ENCODE measurements at regions not wholly inside any gene's neighbourhood (a gene's known extent, or its start where the extent isn't known, plus 50 kb on each side); places are given as distances from the start of the nearest gene placed in this dataset.
A peak's percentile ranks its signal among the peaks of the same experiment; 100 is the strongest.

- H3K4me3 ChIP-seq (ENCODE audit: low read length), result no peak overlapping the region
- peaks cover 8% of the 10 kb centered on the region for H3K4me1 ChIP-seq (ENCODE audit: insufficient read depth, low read length)
- H2AFZ ChIP-seq (ENCODE audit: low read depth, low read length), result no peak overlapping the region
Measured at GRCh38 chr15:95127356-95127755, 896.0 kb downstream of the MCTP2 start.

DNA sequence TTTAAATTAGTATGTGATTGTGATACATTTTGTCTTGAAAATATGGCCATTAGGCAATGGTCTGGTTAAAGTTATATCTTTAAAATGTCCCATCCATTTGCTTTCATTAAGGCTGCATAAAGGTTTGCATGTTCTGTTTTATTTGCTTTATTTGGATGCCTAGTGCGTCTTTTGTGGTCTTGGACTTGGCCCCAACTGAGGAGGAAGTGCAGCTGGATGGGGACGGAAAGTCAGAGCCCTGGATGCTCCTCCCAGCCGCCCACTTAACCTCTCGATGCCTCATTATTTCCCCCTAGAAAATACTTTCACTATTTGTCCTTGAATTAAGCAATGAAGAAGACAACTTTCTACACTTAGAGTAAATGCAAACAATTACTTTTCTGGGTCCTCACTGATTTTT is 898.2 kb downstream of the MCTP2 start:
- Histone ChIP-seq H3K9me3 (ENCODE audit: low read length) (no peaks in the 10 kb centered on the region), H2AFZ (ENCODE audit: low read depth, low read length) (no peak overlapping the region), H3K4me1 (ENCODE audit: insufficient read depth, low read length) (peaks cover 8% of the 10 kb centered on the region), H3K4me3 (ENCODE audit: low read length) (no peak overlapping the region), H3K27me3 (ENCODE audit: insufficient read depth, low read length) (no peaks in the 10 kb centered on the region), H3K36me3 (ENCODE audit: insufficient read depth, low read length) (no peaks in the 10 kb centered on the region)

More at GRCh38 chr15:95127356-95127755, 896.0 kb downstream of the MCTP2 start:
- Histone ChIP-seq H3K9me3 (ENCODE audit: low read length) (no peaks in the 10 kb centered on the region), H3K36me3 (ENCODE audit: insufficient read depth, low read length) (no peaks in the 10 kb centered on the region), H3K27me3 (ENCODE audit: insufficient read depth, low read length) (no peaks in the 10 kb centered on the region)

GRCh38 chr15:95131131-95131556 is 899.8 kb downstream of the MCTP2 start:
- no peaks in the 10 kb centered on the region for H3K27me3 ChIP-seq (ENCODE audit: insufficient read depth, low read length)
- H3K4me1 ChIP-seq (ENCODE audit: insufficient read depth, low read length), result peaks cover 8% of the 10 kb centered on the region
- no peaks in the 10 kb centered on the region for H3K9me3 ChIP-seq (ENCODE audit: low read length)
- no peaks in the 10 kb centered on the region for H3K36me3 ChIP-seq (ENCODE audit: insufficient read depth, low read length)
- peak overlapping the region; percentile 83 for H2AFZ ChIP-seq (ENCODE audit: low read depth, low read length)
- H3K4me3 ChIP-seq (ENCODE audit: low read length), result no peak overlapping the region

GRCh38 chr15:95132774-95133173 is 901.4 kb downstream of the MCTP2 start:
- H3K9me3 ChIP-seq (ENCODE audit: low read length), result no peaks in the 10 kb centered on the region
- no peak overlapping the region for H2AFZ ChIP-seq (ENCODE audit: low read depth, low read length)
- no peaks in the 10 kb centered on the region for H3K36me3 ChIP-seq (ENCODE audit: insufficient read depth, low read length)
- peaks cover 8% of the 10 kb centered on the region for H3K4me1 ChIP-seq (ENCODE audit: insufficient read depth, low read length)
- no peak overlapping the region for H3K4me3 ChIP-seq (ENCODE audit: low read length)
- H3K27me3 ChIP-seq (ENCODE audit: insufficient read depth, low read length), result no peaks in the 10 kb centered on the region

- peaks cover 8% of the 10 kb centered on the region for H3K4me1 ChIP-seq (ENCODE audit: insufficient read depth, low read length)
- no peak overlapping the region for H2AFZ ChIP-seq (ENCODE audit: low read depth, low read length)
- H3K27me3 ChIP-seq (ENCODE audit: insufficient read depth, low read length), result no peaks in the 10 kb centered on the region
- no peaks in the 10 kb centered on the region for H3K9me3 ChIP-seq (ENCODE audit: low read length)
- no peaks in the 10 kb centered on the region for H3K36me3 ChIP-seq (ENCODE audit: insufficient read depth, low read length)
- H3K4me3 ChIP-seq (ENCODE audit: low read length), result no peak overlapping the region
Measured at GRCh38 chr15:95134431-95135110, 903.2 kb downstream of the MCTP2 start.

- no peaks in the 10 kb centered on the region for H3K4me1 ChIP-seq (ENCODE audit: insufficient read depth, low read length)
- H3K9me3 ChIP-seq (ENCODE audit: low read length), result no peaks in the 10 kb centered on the region
- no peak overlapping the region for H2AFZ ChIP-seq (ENCODE audit: low read depth, low read length)
- no peak overlapping the region for H3K4me3 ChIP-seq (ENCODE audit: low read length)
- H3K27me3 ChIP-seq (ENCODE audit: insufficient read depth, low read length), result no peaks in the 10 kb centered on the region
- no peaks in the 10 kb centered on the region for H3K36me3 ChIP-seq (ENCODE audit: insufficient read depth, low read length)
Measured at GRCh38 chr15:95138604-95139270, 907.4 kb downstream of the MCTP2 start.

DNA sequence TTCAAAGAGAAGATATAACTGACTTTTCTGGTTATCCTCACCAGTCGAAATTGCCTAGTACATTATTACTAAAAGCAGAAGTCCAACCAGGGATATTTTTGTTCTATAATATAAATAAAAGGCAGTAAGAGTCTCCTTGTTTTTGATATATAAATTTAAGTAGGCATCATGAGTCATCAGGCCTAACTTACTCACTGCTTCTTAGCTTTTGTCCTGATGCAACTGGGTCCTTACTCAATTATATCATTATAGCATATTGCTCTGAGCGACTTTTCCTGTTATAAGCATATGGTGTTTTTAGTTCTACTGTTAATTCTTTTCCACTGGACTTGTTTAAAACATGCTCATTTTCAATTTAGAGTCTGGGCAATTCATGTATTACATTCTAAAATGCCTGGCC is 910.1 kb downstream of the MCTP2 start:
- Histone ChIP-seq H3K9me3 (ENCODE audit: low read length) (no peaks in the 10 kb centered on the region), H2AFZ (ENCODE audit: low read depth, low read length) (no peak overlapping the region), H3K4me1 (ENCODE audit: insufficient read depth, low read length) (no peaks in the 10 kb centered on the region)

DNA sequence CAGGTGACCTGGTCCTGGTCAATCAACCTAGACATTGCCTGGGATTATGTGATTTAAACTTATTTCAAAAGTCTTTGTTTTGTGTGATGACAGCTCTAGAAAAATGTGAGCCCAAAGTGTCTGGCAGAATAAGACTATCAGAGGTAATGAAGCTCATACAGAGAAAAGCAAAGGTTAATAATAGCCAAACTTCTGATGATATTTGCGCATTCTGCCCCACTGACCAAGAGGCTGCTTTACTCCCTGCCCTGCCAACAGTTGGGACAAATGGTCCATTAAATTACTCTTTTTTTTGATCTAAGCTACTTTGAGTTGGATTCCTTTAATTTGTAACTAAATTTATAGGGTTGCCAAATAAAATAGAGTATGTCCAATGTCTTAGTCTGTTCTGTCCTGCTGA is 911.2 kb downstream of the MCTP2 start:
- Histone ChIP-seq H3K36me3 (ENCODE audit: insufficient read depth, low read length) (no peaks in the 10 kb centered on the region), H3K4me3 (ENCODE audit: low read length) (no peak overlapping the region), H2AFZ (ENCODE audit: low read depth, low read length) (no peak overlapping the region), H3K27me3 (ENCODE audit: insufficient read depth, low read length) (no peaks in the 10 kb centered on the region), H3K9me3 (ENCODE audit: low read length) (no peaks in the 10 kb centered on the region), H3K4me1 (ENCODE audit: insufficient read depth, low read length) (no peaks in the 10 kb centered on the region)

More for the DNA sequence above, 910.1 kb downstream of the MCTP2 start:
- Histone ChIP-seq H3K36me3 (ENCODE audit: insufficient read depth, low read length) (no peaks in the 10 kb centered on the region), H3K4me3 (ENCODE audit: low read length) (no peak overlapping the region), H3K27me3 (ENCODE audit: insufficient read depth, low read length) (no peaks in the 10 kb centered on the region)

DNA sequence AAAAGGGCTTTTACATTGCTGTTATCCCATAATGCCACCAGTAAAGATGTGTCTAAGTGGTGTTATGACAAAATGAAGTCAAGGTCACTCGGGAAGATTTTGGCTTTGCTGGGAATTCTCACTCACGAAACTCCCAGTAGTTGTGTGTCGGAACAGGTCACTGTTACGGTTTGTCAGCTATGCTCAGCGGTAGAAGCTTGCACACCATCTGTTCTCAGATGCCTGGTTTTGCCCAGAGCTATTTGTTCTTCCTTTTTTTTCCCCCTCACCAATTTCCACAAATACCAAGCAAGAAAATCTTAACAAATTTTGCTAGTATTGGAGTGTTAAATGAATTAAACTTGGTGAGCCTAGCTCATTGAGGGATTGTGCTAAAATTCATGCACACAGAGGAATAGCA is 915.1 kb downstream of the MCTP2 start:
- H3K4me1 ChIP-seq (ENCODE audit: insufficient read depth, low read length), result no peaks in the 10 kb centered on the region
- H2AFZ ChIP-seq (ENCODE audit: low read depth, low read length), result no peak overlapping the region
- H3K27me3 ChIP-seq (ENCODE audit: insufficient read depth, low read length), result no peaks in the 10 kb centered on the region
- no peaks in the 10 kb centered on the region for H3K36me3 ChIP-seq (ENCODE audit: insufficient read depth, low read length)
- H3K9me3 ChIP-seq (ENCODE audit: low read length), result no peaks in the 10 kb centered on the region
- H3K4me3 ChIP-seq (ENCODE audit: low read length), result no peak overlapping the region

DNA sequence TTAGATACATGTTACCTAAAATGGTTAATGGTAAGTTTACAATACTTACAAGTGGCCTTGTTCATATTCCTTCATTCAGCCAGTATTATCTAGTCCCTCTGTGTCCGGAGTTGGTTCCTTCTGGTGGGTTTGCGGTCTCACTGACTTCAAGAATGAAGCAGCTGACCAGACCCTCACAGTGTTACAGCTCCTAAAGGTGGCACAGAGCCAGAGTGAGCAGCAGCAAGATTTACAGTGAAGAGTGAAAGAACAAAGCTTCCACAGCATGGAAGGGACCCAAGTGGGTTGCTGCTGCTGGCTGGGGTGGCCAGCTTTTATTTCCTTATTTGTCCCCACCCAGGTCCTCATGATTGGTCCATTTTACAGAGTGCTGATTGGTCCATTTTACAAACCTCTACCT is 916.8 kb downstream of the MCTP2 start:
- Histone ChIP-seq H3K27me3 (ENCODE audit: insufficient read depth, low read length) (no peaks in the 10 kb centered on the region), H3K4me1 (ENCODE audit: insufficient read depth, low read length) (no peaks in the 10 kb centered on the region), H3K4me3 (ENCODE audit: low read length) (no peak overlapping the region), H2AFZ (ENCODE audit: low read depth, low read length) (no peak overlapping the region), H3K36me3 (ENCODE audit: insufficient read depth, low read length) (no peaks in the 10 kb centered on the region), H3K9me3 (ENCODE audit: low read length) (no peaks in the 10 kb centered on the region)

GRCh38 chr15:95149036-95149435 is 917.7 kb downstream of the MCTP2 start:
- H2AFZ ChIP-seq (ENCODE audit: low read depth, low read length), result no peak overlapping the region
- H3K9me3 ChIP-seq (ENCODE audit: low read length), result no peaks in the 10 kb centered on the region
- no peaks in the 10 kb centered on the region for H3K27me3 ChIP-seq (ENCODE audit: insufficient read depth, low read length)
- no peaks in the 10 kb centered on the region for H3K4me1 ChIP-seq (ENCODE audit: insufficient read depth, low read length)
- H3K4me3 ChIP-seq (ENCODE audit: low read length), result no peak overlapping the region
- H3K36me3 ChIP-seq (ENCODE audit: insufficient read depth, low read length), result no peaks in the 10 kb centered on the region

DNA sequence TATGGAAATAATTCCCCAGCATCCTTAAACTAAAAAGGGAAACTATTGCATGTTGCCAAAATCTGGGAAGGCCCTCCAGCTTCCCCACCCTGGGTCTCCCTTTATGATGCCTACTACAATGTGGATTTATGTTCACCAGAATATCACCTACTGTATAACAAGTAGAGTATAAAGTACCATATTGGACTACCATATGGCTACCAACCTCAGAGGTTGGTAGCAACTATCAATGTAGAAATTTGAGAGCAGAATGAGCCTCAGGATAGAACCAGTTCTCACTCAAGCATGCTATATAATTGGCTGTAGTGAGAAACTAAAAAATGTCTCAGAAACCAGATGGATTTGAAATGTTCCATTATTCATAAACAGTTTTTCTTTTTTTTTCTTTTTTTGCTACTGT is 918.4 kb downstream of the MCTP2 start:
- Histone ChIP-seq H3K9me3 (ENCODE audit: low read length) (no peaks in the 10 kb centered on the region), H3K4me3 (ENCODE audit: low read length) (no peak overlapping the region), H2AFZ (ENCODE audit: low read depth, low read length) (no peak overlapping the region), H3K36me3 (ENCODE audit: insufficient read depth, low read length) (no peaks in the 10 kb centered on the region), H3K27me3 (ENCODE audit: insufficient read depth, low read length) (no peaks in the 10 kb centered on the region), H3K4me1 (ENCODE audit: insufficient read depth, low read length) (no peaks in the 10 kb centered on the region)

GRCh38 chr15:95150466-95150865 is 919.1 kb downstream of the MCTP2 start:
- H3K4me1 ChIP-seq (ENCODE audit: insufficient read depth, low read length), result no peaks in the 10 kb centered on the region
- no peaks in the 10 kb centered on the region for H3K27me3 ChIP-seq (ENCODE audit: insufficient read depth, low read length)
- H2AFZ ChIP-seq (ENCODE audit: low read depth, low read length), result no peak overlapping the region
- H3K9me3 ChIP-seq (ENCODE audit: low read length), result no peaks in the 10 kb centered on the region
- H3K36me3 ChIP-seq (ENCODE audit: insufficient read depth, low read length), result no peaks in the 10 kb centered on the region
- no peak overlapping the region for H3K4me3 ChIP-seq (ENCODE audit: low read length)

- H3K36me3 ChIP-seq (ENCODE audit: insufficient read depth, low read length), result no peaks in the 10 kb centered on the region
Measured at GRCh38 chr15:95152741-95153140, 921.4 kb downstream of the MCTP2 start.

More at GRCh38 chr15:95152741-95153140, 921.4 kb downstream of the MCTP2 start:
- Histone ChIP-seq H3K4me1 (ENCODE audit: insufficient read depth, low read length) (no peaks in the 10 kb centered on the region), H3K9me3 (ENCODE audit: low read length) (no peaks in the 10 kb centered on the region), H2AFZ (ENCODE audit: low read depth, low read length) (no peak overlapping the region), H3K27me3 (ENCODE audit: insufficient read depth, low read length) (no peaks in the 10 kb centered on the region), H3K4me3 (ENCODE audit: low read length) (no peak overlapping the region)

All from neuron (in vitro differentiated cells).